BLaER1 treated with 17β-estradiol and CSF1 and Interleukin-3, amounts not matched to agents 10 nM and 100 nM (cell line): ENCODE measurements at regions not wholly inside any gene's neighbourhood (a gene's known extent, or its start where the extent isn't known, plus 50 kb on each side); places are given as distances from the start of the nearest gene placed in this dataset.

ENCODE experiments used
- H3K27ac ChIP-seq, 11 experiments: shearing (Covaris generic); formaldehyde crosslinking; 2 replicates each; pipeline ENCODE4 v1.8.1; 2022
- H3K27me3 ChIP-seq, 11 experiments: shearing (Covaris generic); formaldehyde crosslinking; 2 replicates each; pipeline ENCODE4 v1.8.1; 2022
- H3K36me3 ChIP-seq, 11 experiments: shearing (Covaris generic); formaldehyde crosslinking; 2 replicates each; pipeline ENCODE4 v1.8.1; 2022
- H3K4me1 ChIP-seq, 10 experiments: shearing (Covaris generic); formaldehyde crosslinking; 2 replicates each; pipeline ENCODE4 v1.8.1; 2022
- H3K4me2 ChIP-seq, 11 experiments: shearing (Covaris generic); formaldehyde crosslinking; 2 replicates each; pipeline ENCODE4 v1.8.1; 2022
- H3K4me3 ChIP-seq, 10 experiments: shearing (Covaris generic); formaldehyde crosslinking; 2 replicates each; pipeline ENCODE4 v1.8.1; 2022
- H3K9ac ChIP-seq, 11 experiments: shearing (Covaris generic); formaldehyde crosslinking; 2 replicates each; pipeline ENCODE4 v1.8.1; 2022
- H3K9me3 ChIP-seq, 11 experiments: shearing (Covaris generic); formaldehyde crosslinking; replicated peaks in 1 of 11; 2 replicates each; pipeline ENCODE4 v1.8.1; 2022
- H4K20me1 ChIP-seq, 11 experiments: shearing (Covaris generic); formaldehyde crosslinking; 2 replicates each; pipeline ENCODE4 v1.8.1; 2022
- Cebpa-rat ChIP-seq, 11 experiments: shearing (Covaris generic); IDR thresholded peaks; 2 replicates each; pipeline ENCODE4 v1.8.1; 2022

- peaks cover 38 to 55% (median 44%) of the 10 kb centered on the region in 11 experiments for H3K9me3 ChIP-seq
- H3K27ac ChIP-seq = no peak overlapping the region
- H3K27me3 ChIP-seq = no peaks in the 10 kb centered on the region
- H3K9ac ChIP-seq = no peak overlapping the region
- no peaks in the 10 kb centered on the region for H3K36me3 ChIP-seq
- TF ChIP-seq Cebpa-rat (IDR thresholded peaks at IDR 0.05) = no peak
- H3K4me2 ChIP-seq = no peak overlapping the region
- no peak overlapping the region for H3K4me3 ChIP-seq
- H4K20me1 ChIP-seq = no peaks in the 10 kb centered on the region
- H3K4me1 ChIP-seq = no peaks in the 10 kb centered on the region
Measured at GRCh38 chr5:89777758-89778157, 631.8 kb downstream of the CETN3 start.

GRCh38 chr5:89769975-89770374, 639.6 kb downstream of the CETN3 start:
- Histone ChIP-seq H3K4me1 (no peaks in the 10 kb centered on the region), H3K9me3 (peaks cover 0 to 6% (median 0%) of the 10 kb centered on the region in 11 experiments; a peak in 2 of 22 replicates), H4K20me1 (no peaks in the 10 kb centered on the region), H3K4me2 (no peak overlapping the region), H3K4me3 (no peak overlapping the region), H3K27me3 (no peaks in the 10 kb centered on the region), H3K9ac (no peak overlapping the region), H3K27ac (no peak overlapping the region), H3K36me3 (no peaks in the 10 kb centered on the region)
- TF ChIP-seq Cebpa-rat (IDR thresholded peaks at IDR 0.05) = no peak

DNA sequence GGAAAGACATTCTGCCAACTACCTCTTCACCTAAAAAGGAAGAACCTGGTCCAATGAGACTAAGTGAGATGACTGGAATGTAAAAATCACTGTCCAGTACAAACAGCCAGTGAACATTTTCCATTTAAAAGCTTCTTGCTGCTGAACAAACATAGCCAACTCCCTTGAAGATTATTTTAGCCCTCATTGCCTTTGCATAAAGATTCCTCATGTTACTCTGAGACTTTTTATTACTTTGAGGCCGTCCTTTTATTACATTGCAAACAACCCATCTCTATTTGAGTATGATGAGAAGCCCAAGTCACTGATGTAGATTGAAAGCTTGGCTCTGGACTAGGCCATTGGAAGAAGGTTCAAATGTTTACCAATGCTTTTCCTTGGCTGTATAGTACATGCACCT, 649.8 kb downstream of the CETN3 start:
- TF ChIP-seq Cebpa-rat (IDR thresholded peaks at IDR 0.05) = no peak
- Histone ChIP-seq H3K4me2 (no peak overlapping the region), H3K9ac (no peak overlapping the region), H4K20me1 (no peaks in the 10 kb centered on the region), H3K4me1 (no peaks in the 10 kb centered on the region), H3K27me3 (no peaks in the 10 kb centered on the region), H3K9me3 (no peaks in the 10 kb centered on the region), H3K4me3 (no peak overlapping the region), H3K27ac (no peak overlapping the region), H3K36me3 (no peaks in the 10 kb centered on the region)

GRCh38 chr5:89758146-89758545, 651.4 kb downstream of the CETN3 start:
- Histone ChIP-seq H3K27ac (no peak overlapping the region), H3K9ac (no peak overlapping the region), H4K20me1 (no peaks in the 10 kb centered on the region), H3K9me3 (no peaks in the 10 kb centered on the region), H3K4me2 (no peak overlapping the region), H3K36me3 (no peaks in the 10 kb centered on the region), H3K27me3 (no peaks in the 10 kb centered on the region), H3K4me3 (no peak overlapping the region), H3K4me1 (no peaks in the 10 kb centered on the region)
- no peak for TF ChIP-seq Cebpa-rat (IDR thresholded peaks at IDR 0.05)

GRCh38 chr5:89756955-89757354, 652.6 kb downstream of the CETN3 start:
- Histone ChIP-seq H4K20me1 (no peaks in the 10 kb centered on the region), H3K27ac (no peak overlapping the region), H3K4me2 (no peak overlapping the region), H3K9ac (no peak overlapping the region), H3K4me3 (no peak overlapping the region), H3K4me1 (no peaks in the 10 kb centered on the region), H3K9me3 (no peaks in the 10 kb centered on the region), H3K27me3 (no peaks in the 10 kb centered on the region), H3K36me3 (no peaks in the 10 kb centered on the region)
- TF ChIP-seq Cebpa-rat (IDR thresholded peaks at IDR 0.05) = no peak

DNA sequence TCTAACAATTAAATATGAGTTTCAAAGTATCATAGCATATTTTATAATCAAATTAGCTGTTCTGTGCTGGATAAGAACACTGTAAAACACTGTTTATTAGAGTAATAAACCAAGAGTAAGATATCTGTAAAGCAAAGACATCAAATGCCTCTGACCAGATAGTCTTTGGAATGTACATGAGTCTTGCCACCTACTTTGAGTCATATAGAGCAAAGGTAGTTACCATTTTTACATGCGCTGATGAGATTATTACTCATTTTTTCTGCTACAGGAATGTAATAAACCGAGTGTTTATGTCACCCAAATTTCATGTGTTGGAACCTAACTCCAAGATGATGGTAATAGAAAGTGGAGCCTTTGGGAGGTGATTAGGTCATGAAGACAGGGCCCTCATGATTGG, 654.5 kb downstream of the CETN3 start:
- no peak for TF ChIP-seq Cebpa-rat (IDR thresholded peaks at IDR 0.05)
- H3K4me1 ChIP-seq = no peaks in the 10 kb centered on the region
- H3K36me3 ChIP-seq = no peaks in the 10 kb centered on the region
- H3K4me3 ChIP-seq = no peak overlapping the region
- H3K4me2 ChIP-seq = no peak overlapping the region
- H3K27ac ChIP-seq = no peak overlapping the region
- H3K27me3 ChIP-seq = no peaks in the 10 kb centered on the region
- no peak overlapping the region for H3K9ac ChIP-seq
- no peaks in the 10 kb centered on the region for H3K9me3 ChIP-seq
- H4K20me1 ChIP-seq = no peaks in the 10 kb centered on the region

DNA sequence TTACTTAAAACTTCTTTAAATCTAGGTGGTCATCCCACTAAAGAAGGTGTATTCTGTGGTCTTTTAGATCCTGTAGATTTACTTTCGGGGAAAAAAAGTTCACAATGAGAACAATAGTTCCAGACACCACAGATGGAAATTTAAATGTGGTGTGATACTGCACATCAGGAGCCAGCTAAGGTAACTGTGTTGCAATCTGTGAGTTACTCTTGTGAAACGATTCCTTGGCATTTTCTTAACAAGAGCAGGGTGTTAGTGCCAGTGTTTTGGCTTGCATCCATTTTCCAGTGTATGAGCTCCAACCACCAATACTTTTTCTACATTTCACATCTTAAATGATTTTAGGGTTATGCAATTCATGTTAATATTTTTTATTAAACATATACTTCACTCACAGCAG, 674.5 kb downstream of the CETN3 start:
- Histone ChIP-seq H3K4me2 (no peak overlapping the region), H3K9me3 (no peaks in the 10 kb centered on the region), H3K36me3 (no peaks in the 10 kb centered on the region), H3K4me3 (no peak overlapping the region), H3K9ac (no peak overlapping the region), H3K27me3 (no peaks in the 10 kb centered on the region), H3K27ac (no peak overlapping the region), H4K20me1 (no peaks in the 10 kb centered on the region), H3K4me1 (peaks cover 0 to 9% (median 0%) of the 10 kb centered on the region in 10 experiments; a peak in 6 of 20 replicates)
- no peak; a peak in 1 of 22 replicates for TF ChIP-seq Cebpa-rat (IDR thresholded peaks at IDR 0.05)

DNA sequence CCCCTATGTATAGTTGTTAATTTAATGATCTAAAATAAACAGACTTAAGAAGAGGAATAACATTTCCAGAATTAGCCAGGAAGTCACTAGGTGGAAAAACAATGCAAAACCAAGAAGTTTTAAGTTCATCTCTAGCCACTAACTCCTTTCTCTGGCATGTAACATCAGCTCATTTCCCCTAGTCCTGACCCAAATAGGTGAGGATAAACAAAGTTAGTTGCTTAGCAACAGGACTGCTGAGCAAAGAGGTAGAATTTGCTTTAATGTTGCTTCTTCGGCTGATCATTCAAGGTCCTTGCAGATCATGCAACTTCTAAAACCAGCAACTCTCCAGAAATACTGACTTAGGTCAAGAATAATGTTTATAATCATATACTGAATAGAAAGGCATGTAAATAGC, 675.8 kb downstream of the CETN3 start:
- no peaks in the 10 kb centered on the region for H3K27me3 ChIP-seq
- H3K27ac ChIP-seq = no peak overlapping the region
- H3K36me3 ChIP-seq = no peaks in the 10 kb centered on the region
- no peak overlapping the region for H3K9ac ChIP-seq
- H3K4me3 ChIP-seq = no peak overlapping the region
- no peak for TF ChIP-seq Cebpa-rat (IDR thresholded peaks at IDR 0.05)
- no peaks in the 10 kb centered on the region for H3K9me3 ChIP-seq
- H3K4me2 ChIP-seq = no peak overlapping the region
- H3K4me1 ChIP-seq = peaks cover 0 to 15% (median 2%) of the 10 kb centered on the region in 10 experiments; a peak in 9 of 20 replicates
- H4K20me1 ChIP-seq = no peaks in the 10 kb centered on the region

GRCh38 chr5:89729623-89730301, 679.8 kb downstream of the CETN3 start:
- Histone ChIP-seq H3K9me3 (no peaks in the 10 kb centered on the region), H3K9ac (no peak overlapping the region), H3K4me3 (no peak overlapping the region), H3K4me1 (peaks cover 0 to 23% (median 2%) of the 10 kb centered on the region in 10 experiments; a peak in 9 of 20 replicates), H3K27ac (no peak overlapping the region), H3K27me3 (no peaks in the 10 kb centered on the region), H4K20me1 (no peaks in the 10 kb centered on the region), H3K36me3 (no peaks in the 10 kb centered on the region), H3K4me2 (peak overlapping the region in 4 of 11 experiments; percentile 30 to 63 (median 40); a peak in 6 of 22 replicates)
- no peak for TF ChIP-seq Cebpa-rat (IDR thresholded peaks at IDR 0.05)

DNA sequence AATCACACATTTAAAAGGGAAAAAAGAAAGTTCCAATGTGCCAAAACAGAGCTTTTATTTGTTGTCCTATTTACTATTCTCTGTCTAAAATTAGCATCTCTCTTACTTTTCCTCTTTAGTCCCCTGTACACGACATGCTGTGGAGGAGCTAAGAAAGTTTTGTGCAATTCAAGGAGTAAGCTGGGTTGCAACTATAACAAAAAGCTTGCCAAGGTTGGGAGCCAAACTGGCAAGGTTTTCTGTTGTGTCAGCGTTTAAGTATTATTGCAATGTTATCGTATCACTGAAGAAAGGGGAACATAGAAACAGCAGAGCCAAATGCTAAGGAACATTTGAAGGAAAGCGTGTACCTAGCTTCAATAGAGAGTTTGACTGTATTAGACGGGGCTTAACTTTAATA, 680.8 kb downstream of the CETN3 start:
- Histone ChIP-seq H4K20me1 (no peaks in the 10 kb centered on the region), H3K27ac (no peak overlapping the region), H3K9me3 (no peaks in the 10 kb centered on the region), H3K4me1 (peaks cover 0 to 23% (median 2%) of the 10 kb centered on the region in 10 experiments; a peak in 9 of 20 replicates), H3K36me3 (no peaks in the 10 kb centered on the region), H3K27me3 (no peaks in the 10 kb centered on the region), H3K9ac (no peak overlapping the region), H3K4me3 (no peak overlapping the region), H3K4me2 (peak overlapping the region in 3 of 11 experiments; percentile 32 to 63 (median 47); a peak in 5 of 22 replicates)
- TF ChIP-seq Cebpa-rat (IDR thresholded peaks at IDR 0.05) = no peak
